ENCODE measurements at regions not wholly inside any gene's neighbourhood (a gene's known extent, or its start where the extent isn't known, plus 50 kb on each side); places are given as distances from the start of the nearest gene placed in this dataset.

DNA sequence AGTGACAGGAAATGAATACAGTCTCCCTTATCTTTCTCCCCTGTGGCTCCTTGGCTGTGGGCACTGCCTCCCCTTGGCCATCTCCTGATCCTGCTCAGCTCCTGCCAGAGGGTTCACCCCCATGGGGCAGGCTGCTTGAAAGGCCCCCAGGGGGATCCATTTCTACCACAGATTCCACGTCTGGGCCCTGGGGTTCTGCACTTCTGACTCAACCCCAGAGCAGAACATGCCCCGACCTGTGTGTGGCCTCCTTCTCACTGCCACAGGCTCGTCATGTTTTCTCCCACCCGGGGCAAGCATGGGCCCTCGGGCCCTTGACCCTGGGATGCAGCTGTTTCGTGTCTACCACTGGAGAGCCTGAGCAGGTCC lies 122.2 kb downstream of the ACKR3 start:
- peak; percentile 73 for DNase-seq

DNA sequence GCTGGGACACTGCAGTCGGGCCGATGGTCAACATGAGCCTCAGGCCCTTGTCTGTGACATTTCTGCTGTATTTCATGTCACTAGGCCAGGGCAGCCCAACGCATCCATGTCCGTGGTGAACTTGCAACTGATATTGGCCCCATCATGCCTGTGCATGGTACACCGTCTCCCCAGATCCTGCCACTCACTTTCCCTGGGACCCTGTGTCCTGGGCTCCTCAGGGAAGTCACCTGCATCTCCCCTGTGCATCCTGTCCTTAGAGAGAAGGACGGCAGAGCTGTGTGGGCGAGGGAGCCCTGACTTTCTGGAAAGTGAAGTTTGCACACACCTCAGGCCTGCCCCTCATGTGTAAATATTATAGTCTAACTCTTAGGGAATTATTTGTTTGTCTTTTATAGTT lies 123.3 kb downstream of the ACKR3 start:
- no peak for DNase-seq

DNA sequence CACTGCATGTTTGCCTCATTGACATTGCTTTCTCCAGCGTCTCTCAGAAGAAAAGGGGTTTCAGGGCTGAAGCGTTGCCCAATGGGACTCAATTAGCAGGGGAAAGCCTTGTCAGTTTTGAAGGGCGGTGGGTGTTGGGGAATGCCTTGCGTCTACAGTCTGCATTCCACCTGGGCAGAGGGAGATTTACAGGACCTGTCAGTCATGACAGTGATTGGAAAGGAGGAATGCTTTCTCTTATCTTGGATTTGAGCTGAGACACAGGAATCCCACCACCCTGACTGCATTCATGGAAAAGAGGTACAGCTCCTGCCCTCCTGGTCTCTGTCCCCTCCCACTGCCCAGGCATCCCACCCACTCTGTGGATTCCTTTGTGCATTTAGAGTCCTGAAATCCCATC lies 123.9 kb downstream of the ACKR3 start:
- DNase-seq, result peak; percentile 89

DNA sequence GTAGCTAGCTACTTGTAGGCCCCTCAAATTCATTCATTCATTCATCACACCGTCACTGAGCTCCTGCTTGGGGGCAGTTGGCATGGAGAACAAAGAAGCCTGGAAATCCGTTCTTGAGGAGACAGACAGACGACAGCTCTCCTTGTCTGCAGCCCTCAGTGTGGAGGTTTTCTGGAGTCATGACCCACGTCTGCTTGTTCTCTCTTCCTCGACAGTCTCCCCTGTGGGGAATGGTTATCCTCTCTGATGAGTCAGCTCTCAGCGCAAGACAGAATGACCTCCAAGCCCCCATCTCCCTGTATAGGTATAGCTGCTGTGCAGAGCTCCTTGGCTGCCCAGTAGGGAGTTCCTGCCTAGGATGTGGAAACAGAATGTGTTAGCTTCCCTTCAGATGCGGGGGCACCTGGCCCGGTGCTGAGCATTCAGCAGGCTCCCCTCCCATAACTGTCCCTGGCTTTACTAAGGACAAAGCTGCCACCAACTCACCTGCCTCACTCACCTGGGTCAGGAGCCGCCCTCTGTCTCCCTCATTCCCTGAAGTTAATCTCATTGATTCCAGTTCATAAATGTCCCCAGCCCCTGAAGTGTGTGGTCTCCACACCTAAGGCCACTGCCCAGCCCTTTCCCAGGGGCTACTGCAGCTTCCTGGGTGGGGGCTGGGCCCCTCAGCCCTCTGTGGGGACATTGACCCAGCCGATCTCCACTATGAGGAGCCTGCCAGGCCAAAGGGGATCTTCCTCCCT lies 124.7 kb downstream of the ACKR3 start:
- DNase-seq, result peak; percentile 86

DNA sequence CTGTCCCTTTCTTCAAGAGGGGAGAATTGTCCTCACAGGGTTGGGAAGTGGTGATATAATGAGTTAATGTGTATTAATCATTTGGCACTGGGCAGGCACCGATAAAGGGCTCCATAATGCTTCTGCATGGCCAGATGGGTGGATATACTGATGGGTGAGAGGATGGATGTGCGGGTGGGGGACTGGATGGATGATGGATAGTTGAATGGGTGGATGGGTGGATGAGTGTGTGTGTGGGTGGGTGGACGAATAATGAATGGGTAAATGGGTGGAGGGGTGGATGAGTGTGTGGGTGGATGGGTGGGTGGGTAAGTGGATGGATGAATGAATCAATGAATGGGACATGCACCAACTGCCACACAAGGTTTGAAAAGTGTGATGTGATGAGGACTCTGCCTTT lies 127.2 kb downstream of the ACKR3 start:
- no peak for DNase-seq

DNA sequence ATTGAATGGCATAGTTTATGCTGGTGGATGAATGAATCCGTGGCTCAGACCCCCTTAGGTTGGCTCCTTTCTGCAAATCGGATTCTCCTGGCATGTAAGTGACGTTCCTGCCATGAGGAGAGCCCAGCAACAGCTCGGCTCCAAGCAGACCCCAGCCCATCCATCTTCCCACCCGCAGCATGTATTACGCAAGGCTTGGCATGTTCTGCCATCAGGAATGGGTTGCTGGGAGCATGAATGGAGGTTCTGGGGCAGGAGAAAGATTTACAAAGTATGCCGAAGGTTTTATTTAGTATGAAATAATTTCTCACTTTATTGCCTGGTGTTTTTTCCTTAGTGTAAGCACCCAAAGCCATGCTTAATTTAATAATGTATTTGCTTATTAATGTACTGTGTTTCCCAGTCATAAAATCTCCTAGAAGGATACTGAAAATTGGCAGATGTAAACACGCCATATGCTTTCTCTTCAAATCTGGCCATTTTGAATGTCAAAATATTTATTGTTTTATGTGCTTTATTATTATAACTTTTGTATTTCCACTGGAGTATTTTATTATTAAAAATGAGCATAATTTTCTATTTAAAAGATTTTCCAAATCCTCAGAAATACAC lies 128.5 kb downstream of the ACKR3 start:
- no peak for DNase-seq

DNA sequence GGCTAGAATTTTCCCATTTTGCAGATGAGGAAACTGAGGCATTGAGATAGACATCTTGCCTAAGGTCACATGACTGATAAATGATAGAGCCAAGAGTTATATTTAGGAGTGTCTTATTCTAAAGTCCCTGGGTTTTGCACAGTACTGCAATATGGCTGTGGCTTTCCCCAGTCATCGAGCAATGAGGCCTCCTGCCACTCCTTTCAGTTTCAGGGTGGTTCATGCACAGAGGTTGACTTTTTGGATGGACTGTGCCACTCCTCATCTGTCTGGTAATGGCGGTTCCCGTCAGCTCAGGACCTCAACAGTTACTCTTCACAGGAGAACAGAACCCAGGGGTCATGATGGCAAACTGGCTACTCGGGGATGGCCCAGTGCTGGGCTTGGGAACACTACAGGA lies 131.1 kb downstream of the ACKR3 start:
- no peak for DNase-seq

DNA sequence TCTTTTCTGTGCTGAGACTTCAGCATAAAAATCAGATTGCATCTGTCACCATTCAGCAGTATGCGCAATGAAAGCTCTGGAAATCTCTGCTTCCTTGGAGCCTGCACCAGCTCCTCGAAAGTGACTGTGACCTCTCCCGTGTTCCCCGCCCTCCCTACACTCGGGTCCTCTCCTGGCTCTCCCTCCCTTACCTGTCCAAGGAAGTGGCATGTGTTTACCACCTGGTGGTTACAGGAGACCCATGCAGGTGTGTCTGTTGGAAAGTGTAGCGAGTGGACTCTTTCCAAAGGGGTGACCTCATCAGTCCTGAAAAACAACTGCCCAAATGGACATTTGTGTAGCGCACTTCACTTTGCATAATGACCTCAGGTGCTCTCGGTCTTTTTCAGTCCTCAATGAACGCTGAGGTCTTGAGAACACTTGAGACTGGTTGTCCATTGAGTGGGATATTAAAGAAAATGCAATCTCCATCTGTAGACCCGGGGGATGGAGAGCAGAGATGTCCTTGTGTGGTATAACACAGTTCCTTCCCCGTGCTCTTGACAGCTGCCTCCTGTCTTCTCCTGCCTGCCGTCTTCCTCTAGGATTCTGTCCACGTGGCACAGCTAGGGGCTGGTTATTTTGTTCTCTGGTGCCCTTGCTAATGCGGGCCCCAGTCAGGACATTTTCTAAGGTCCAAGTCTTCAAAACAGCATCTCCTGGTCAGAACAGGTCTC lies 133.2 kb downstream of the ACKR3 start:
- DNase-seq, result no peak

DNA sequence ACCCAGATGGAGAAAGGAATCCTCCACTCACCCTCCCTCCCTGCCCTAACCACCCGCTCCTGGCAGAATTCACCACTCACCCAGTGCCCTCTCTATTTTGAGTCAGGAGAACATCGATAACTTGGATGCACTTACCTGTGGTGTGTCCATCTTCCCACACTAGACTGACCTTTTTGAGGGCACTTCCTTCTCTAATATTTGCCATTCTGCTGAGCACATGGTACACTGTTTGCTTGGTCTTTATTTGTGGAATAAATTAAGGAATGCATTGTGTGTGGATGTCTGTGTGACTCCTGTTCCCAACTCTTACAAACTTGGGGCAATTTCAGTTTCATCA lies 133.7 kb downstream of the ACKR3 start:
- DNase-seq, result no peak

DNA sequence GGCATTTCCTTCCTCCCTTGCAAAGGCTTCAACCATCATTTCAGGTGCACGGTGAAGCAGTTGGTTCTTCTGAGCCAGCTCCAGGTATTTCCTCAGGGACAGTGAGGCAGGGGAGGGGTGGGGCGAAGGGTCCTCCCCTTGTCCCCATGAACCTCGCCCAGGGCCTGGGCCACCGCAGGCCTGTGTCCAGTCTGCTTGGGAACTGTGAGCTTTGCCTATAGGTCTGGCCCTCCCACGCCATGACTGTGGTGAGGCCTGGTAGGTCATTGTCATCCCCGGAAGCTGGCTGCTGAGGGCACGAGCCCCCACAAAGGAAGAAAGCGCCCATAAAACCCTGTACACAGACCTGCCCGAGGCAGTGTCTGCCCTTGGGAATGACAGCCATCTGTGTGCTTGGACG lies 134.3 kb downstream of the ACKR3 start:
- no peak for DNase-seq

DNA sequence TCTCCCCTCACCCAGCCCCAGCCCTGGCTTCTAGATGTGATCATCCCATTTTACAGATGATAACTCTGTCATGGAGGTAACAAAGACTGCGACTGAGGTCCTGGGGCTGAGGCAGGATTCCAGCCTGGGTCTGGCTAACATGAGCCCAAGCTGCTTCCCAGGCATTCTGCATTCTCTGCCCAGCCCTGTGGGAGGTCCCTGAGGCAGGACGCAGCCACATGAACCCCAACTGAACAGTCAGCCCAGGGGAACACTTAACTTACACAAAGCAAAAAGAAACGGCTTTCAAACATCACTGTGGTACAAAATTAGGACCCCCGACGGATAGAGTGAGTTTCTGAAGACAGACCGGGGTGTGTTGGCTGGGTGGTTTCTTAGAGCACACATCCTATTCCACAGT lies 135.3 kb downstream of the ACKR3 start:
- no peak for DNase-seq

DNA sequence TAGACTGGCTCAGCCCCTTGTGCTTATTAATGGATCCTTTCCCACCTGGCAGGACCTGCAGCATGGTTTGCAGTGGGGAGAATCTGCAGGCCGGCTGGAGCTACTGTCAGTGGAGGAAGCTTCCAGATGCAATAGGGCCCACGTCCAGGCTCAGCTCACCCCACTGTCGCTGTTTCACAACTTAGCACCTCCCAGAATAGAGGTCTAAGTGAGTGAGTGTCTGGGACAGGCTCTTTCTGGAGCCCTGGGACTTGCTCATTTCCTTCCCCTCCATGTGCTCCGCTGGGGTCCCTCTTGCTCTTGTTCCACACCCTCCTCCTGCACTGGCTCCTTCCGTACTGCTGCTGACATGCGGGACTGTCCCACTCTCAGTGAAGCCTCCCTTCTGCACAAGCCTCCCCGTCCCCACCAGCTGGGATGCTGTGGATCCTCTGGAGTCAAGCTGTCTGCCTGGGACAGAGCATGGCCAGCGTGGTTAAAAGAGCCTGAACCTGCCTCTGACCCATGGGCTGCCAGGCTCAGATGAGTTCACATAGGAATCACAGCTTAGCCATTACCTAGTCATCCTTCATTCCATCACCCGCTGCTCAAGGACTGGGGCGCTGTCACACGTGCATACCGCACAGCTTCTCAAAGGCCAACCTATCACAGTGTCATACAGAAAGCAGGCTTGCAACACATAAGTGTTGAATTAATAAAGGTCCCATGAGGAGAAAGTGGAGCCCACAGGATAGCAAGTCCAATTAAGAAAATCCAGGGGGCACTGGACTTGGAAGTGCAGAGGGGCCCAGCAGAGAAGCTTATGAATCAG lies 135.9 kb downstream of the ACKR3 start:
- DNase-seq, result no peak

DNA sequence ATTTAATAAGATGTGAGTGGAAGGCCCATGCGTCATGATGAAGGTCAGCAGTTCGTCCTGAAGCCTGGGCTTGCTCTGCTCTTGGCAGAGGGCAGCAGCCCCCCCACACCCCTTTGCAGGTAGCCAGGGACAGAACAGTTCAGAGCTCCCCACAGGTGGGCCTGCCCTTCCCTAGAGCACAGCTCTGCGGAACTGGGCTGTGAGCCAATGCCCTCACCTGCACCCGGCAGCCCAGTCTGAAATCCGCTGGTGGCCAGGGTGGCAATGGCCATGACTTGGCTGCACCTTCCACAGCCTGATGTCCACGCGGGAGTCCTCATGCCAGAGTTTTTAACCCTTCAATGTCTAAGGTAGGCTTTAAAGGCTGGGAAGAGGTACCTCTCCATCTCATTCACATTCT lies 136.7 kb downstream of the ACKR3 start:
- no peak for DNase-seq

DNA sequence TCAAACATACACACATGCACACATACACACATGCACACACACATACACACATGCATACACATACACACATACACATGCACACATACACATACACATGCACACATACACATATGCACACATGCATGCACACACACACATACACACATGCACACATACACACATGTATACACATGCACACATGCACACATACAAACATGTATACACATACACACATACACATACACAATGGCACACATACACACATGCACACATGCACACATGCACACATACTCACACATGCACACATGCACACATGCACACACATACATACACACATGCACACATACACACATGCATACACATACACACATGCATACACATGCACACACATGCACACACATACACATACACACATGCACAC lies 137.2 kb downstream of the ACKR3 start:
- DNase-seq, result no peak

DNA sequence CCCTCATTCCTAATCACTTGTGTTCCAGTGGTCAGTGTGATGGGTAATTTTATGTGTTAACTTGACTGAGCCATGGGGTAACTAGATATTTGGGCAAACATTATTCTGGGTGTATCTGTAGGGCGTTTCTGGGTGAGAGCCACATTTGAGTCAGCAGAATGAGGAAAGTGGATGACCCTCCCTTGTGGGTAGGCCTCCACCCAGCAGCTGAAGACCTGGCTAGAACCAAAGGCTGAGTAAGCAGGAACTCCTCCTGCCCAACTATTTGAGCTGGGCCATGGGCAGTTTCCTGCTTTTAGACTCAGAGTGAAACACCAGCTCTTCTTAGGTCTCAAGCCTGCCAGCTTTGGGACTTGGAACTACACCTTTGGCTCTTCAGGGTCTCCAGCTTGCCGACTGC lies 141.8 kb downstream of the ACKR3 start:
- DNase-seq, result no peak

DNA sequence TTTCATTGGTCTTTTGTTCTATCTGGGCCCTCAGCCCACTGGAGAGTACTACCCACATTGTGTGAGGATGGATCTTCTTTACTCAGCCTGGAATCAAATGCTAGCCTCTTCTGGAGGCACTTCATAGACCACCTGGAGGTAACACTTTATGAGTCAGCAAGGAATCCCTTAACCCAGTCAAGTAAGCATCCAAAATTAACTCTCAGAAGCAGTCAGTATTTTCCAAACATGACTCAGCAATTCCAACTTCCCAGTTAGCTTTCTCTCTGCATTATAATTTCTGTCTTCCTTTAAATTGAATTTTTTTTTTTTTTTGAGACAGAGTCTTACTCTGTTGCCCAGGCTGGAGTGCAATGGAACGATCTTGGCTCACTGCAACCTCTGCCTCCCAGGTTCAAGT lies 142.7 kb downstream of the ACKR3 start:
- DNase-seq, result no peak

DNA sequence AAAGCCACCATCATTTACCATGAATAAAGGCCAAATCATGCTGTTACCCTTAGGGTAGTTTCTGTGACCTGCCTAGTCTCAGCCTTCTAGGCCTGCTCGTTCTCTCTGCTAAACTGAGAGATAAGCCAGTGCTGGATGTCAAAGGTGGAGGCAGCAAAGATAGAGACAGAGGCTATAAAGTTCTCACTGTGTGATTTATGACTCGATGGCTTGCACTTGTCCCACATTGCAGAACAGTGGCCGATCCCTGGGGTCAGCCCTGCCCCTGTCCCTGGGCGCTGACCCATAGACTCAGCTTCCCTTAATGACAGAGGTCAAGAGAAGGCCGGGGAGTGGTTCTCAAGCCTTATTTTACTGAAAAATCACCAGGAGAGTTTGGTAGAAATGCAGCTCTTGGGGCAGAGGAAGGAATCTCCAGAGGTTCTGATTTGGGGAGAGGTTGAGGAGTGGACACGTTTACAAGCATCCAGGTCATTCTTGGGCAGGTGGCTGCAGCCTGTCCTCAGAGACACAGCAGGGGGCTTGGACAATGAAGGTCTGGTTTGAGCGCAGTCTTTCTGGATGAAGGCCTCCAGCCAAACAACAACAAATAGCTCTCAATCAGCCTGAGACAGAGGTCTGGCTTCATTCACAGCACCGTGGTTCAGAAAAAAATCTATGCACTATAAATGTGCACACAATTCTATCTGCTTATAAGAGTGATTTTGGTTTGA lies 143.5 kb downstream of the ACKR3 start:
- DNase-seq, result peak; percentile 73

DNA sequence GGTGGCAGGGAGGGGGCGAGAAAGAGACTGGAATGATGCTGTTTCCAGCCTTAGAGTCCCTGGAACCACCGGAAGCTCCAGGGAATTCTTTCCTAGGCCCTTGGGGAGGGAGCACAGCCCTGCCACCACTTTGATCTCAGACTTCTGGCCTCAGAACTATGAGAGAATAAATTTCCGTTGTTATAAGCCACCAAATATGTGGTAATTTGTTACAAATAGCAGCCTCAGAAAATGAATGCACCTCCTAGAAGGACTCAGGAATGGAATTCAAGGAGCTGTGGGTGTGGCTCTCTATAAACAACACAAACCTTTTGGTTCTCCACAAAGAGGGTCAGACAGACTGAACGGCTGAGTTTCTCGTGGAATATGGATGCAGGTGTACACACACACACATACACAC lies 144.5 kb downstream of the ACKR3 start:
- DNase-seq, result no peak

DNA sequence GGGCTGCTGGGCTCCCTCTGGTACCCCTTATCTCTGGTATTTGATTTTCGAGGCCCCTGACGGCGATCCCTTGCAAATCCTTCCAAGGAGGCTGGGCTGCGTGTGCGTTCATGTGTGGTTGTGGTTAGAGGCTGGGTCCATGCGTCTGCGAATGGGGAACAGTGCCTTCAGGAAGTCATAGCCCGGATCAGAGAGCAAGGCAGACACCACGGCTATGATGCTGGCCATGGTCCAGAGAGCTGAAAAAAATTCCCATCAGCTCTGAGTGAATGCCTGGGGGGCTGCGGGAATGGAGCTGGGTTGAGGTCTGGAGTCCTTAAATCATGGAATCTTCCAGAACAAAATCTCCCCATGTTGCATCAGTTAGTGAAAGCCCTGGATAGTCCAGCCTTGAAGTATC lies 145.5 kb downstream of the ACKR3 start:
- no peak for DNase-seq

DNA sequence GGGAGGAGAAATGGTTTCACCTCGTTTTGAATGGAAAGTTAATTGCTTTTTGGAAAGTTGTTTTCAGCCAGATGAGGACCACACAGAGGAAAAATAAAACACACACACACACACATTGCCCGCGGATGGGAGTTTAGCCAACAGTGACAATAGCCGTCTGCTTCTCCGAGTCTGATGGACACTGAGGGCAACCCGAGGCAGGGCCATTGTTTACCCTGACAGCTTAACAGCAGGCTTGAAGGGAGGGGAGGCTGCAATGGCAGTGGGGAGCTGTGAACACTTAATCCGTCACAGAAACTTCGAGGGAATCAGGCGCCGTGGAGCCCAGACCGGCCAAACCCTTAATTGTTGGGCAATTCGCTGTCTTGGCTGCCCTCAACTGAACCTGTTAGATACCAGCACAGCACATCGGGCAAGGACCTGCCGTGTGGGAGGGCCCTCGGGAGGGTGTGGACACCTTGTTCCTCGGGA lies 145.9 kb downstream of the ACKR3 start:
- no peak for DNase-seq

DNA sequence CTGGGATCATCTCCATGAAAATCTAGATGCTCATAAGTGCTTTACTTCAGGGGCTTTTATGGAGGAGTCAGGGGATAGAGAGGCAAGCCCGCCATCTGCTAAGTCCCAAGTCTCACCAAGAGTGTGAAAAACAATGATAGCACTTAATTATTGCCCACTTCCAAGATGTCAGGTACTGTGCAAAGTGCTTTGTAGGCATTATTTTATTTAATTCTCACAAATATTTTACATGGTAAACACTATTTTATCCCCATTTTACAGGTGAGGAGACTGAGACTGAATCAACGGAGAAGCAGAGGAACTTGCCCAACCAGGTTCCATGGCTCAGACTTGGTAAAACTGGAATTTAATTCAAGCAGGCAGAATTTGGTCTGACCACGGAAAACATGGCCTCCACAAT lies 147.5 kb downstream of the ACKR3 start:
- no peak for DNase-seq

DNA sequence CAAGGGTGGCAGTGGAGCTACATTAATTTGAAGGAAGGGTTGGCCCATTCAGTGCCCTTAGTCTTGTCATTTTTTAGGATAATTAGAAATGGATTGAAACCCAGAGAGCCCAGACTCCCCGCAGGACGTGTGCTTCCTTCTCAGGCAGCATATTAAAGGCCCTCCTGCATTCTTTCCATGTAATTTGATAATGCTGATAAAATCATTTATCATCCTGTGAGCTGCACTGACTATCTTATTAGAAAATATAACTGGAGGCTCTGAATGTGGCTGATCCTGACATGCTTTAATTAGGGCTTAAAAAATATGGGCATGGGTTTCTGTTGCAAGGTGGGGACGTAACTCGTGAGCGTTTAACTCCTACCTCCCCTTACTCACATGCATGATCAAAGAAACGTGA lies 148.1 kb downstream of the ACKR3 start:
- no peak for DNase-seq
